ENCODE measurements at regions not wholly inside any gene's neighbourhood (a gene's known extent, or its start where the extent isn't known, plus 50 kb on each side); places are given as distances from the start of the nearest gene placed in this dataset.

DNA sequence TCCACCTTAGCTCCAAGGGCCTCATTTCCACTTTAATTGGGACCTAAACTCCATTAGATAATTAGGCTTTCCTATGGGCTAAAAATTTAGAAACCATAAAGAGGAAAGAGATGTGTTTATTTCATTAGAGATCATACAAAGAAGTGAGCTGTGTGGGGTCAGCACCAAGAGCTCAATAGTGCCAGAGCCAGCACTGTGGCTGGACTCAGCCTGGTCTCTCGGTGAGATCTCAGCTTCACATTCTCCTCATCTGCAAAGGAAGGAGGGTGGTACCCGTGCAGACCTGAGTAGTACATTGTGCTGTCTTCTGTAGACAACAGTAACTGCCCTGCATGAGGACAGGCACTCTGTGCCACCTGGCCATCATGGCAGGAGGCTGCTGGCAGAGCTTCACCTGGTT, 136.1 kb upstream of the EPB41L4A start:
- H3K27ac Mint-ChIP-seq, result no peak overlapping the region
- ATAC-seq, result no peak
- Histone ChIP-seq H3K27ac (ENCODE audit: low read depth) (no peak overlapping the region), H3F3A (replicated peaks; ENCODE audit: low read depth) (no peaks in the 10 kb centered on the region), H3K4me3 (no peak overlapping the region), H3K9me2 (ENCODE audit: insufficient read depth) (0 out of 2 replicates have a peak, but pooled peaks cover 7% of the 10 kb centered on the region), H3K4me1 (ENCODE audit: insufficient read depth) (no peaks in the 10 kb centered on the region), H4K20me1 (replicated peaks; ENCODE audit: insufficient read depth) (no peaks in the 10 kb centered on the region), H3K27me3 (ENCODE audit: insufficient read depth) (no peaks in the 10 kb centered on the region), H2AFZ (peak overlapping the region; percentile 14; the same call in 1 of the 2 replicates), H3K4me2 (no peak overlapping the region), H3K36me3 (ENCODE audit: insufficient read depth) (no peaks in the 10 kb centered on the region), H3K79me2 (replicated peaks; ENCODE audit: insufficient read depth) (no peaks in the 10 kb centered on the region)
- TF ChIP-seq EZH2phosphoT487 (IDR thresholded peaks at IDR 0.05; ENCODE audit: unreplicated experiment) (no peak), POLR2AphosphoS5 (IDR thresholded peaks at IDR 0.05; ENCODE audit: low read depth) (no peak)
- no peak for DNase-seq (ENCODE audit: low spot score)
- H3K9me3 Mint-ChIP-seq, result no peaks in the 10 kb centered on the region
- H3K27me3 Mint-ChIP-seq (ENCODE audit: insufficient read depth, low read depth, poor library complexity), result no peaks in the 10 kb centered on the region
- no peaks in the 10 kb centered on the region for H3K36me3 Mint-ChIP-seq (ENCODE audit: low read depth)
- no peaks in the 10 kb centered on the region; the same call in 1 of the 3 replicates for H3K4me1 Mint-ChIP-seq
- H3K4me3 Mint-ChIP-seq, result no peak overlapping the region

DNA sequence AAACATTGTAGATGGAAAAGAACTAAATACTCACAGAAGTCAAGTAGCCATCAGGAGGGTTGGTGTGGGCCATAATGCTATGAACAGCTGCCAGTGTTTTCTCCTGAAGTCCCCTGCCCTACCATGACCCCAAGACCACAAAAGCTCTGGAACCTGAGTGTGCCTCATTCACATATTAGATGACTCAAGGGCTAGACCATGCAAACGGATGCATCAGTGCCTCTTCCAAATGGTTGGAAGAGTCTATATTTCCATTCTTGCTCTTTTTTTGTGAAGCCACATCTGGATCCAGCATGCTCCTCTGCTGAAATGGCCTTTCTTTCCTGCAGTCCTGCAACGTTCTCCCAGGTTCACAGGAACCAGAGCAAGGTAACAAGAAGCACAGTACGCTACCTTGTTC, 136.6 kb upstream of the EPB41L4A start:
- no peaks in the 10 kb centered on the region for H3K36me3 ChIP-seq (ENCODE audit: insufficient read depth)
- H2AFZ ChIP-seq, result no peak overlapping the region; the same call in 1 of the 2 replicates
- H3K9me3 Mint-ChIP-seq, result no peaks in the 10 kb centered on the region
- H4K20me1 ChIP-seq (replicated peaks; ENCODE audit: insufficient read depth), result no peaks in the 10 kb centered on the region
- H3K9me2 ChIP-seq (ENCODE audit: insufficient read depth), result 0 out of 2 replicates have a peak, but pooled peaks cover 7% of the 10 kb centered on the region
- no peak overlapping the region for H3K4me2 ChIP-seq
- H3F3A ChIP-seq (replicated peaks; ENCODE audit: low read depth), result no peaks in the 10 kb centered on the region
- no peaks in the 10 kb centered on the region for H3K36me3 Mint-ChIP-seq (ENCODE audit: low read depth)
- no peaks in the 10 kb centered on the region for H3K27me3 ChIP-seq (ENCODE audit: insufficient read depth)
- H3K4me1 Mint-ChIP-seq, result no peaks in the 10 kb centered on the region; the same call in 1 of the 3 replicates
- H3K4me1 ChIP-seq (ENCODE audit: insufficient read depth), result no peaks in the 10 kb centered on the region
- no peak for ATAC-seq
- no peak overlapping the region for H3K4me3 Mint-ChIP-seq
- no peak overlapping the region for H3K4me3 ChIP-seq
- H3K27ac ChIP-seq (ENCODE audit: low read depth), result no peak overlapping the region
- H3K27ac Mint-ChIP-seq, result no peak overlapping the region
- no peaks in the 10 kb centered on the region for H3K27me3 Mint-ChIP-seq (ENCODE audit: insufficient read depth, low read depth, poor library complexity)
- DNase-seq (ENCODE audit: low spot score), result no peak
- H3K79me2 ChIP-seq (replicated peaks; ENCODE audit: insufficient read depth), result no peaks in the 10 kb centered on the region
- TF ChIP-seq ZNF114 (CRISPR knock-in tag; IDR thresholded peaks at IDR 0.05), result no peak
- TF ChIP-seq, protein P1, sequence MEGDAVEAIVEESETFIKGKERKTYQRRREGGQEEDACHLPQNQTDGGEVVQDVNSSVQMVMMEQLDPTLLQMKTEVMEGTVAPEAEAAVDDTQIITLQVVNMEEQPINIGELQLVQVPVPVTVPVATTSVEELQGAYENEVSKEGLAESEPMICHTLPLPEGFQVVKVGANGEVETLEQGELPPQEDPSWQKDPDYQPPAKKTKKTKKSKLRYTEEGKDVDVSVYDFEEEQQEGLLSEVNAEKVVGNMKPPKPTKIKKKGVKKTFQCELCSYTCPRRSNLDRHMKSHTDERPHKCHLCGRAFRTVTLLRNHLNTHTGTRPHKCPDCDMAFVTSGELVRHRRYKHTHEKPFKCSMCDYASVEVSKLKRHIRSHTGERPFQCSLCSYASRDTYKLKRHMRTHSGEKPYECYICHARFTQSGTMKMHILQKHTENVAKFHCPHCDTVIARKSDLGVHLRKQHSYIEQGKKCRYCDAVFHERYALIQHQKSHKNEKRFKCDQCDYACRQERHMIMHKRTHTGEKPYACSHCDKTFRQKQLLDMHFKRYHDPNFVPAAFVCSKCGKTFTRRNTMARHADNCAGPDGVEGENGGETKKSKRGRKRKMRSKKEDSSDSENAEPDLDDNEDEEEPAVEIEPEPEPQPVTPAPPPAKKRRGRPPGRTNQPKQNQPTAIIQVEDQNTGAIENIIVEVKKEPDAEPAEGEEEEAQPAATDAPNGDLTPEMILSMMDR (conservative IDR thresholded peaks at IDR 0.05; ENCODE audit: low read depth in 2 of 2), result no peak
- TF ChIP-seq EZH2 (IDR thresholded peaks at IDR 0.05; ENCODE audit: low read depth, unreplicated experiment), result no peak
- TF ChIP-seq, protein P2, sequence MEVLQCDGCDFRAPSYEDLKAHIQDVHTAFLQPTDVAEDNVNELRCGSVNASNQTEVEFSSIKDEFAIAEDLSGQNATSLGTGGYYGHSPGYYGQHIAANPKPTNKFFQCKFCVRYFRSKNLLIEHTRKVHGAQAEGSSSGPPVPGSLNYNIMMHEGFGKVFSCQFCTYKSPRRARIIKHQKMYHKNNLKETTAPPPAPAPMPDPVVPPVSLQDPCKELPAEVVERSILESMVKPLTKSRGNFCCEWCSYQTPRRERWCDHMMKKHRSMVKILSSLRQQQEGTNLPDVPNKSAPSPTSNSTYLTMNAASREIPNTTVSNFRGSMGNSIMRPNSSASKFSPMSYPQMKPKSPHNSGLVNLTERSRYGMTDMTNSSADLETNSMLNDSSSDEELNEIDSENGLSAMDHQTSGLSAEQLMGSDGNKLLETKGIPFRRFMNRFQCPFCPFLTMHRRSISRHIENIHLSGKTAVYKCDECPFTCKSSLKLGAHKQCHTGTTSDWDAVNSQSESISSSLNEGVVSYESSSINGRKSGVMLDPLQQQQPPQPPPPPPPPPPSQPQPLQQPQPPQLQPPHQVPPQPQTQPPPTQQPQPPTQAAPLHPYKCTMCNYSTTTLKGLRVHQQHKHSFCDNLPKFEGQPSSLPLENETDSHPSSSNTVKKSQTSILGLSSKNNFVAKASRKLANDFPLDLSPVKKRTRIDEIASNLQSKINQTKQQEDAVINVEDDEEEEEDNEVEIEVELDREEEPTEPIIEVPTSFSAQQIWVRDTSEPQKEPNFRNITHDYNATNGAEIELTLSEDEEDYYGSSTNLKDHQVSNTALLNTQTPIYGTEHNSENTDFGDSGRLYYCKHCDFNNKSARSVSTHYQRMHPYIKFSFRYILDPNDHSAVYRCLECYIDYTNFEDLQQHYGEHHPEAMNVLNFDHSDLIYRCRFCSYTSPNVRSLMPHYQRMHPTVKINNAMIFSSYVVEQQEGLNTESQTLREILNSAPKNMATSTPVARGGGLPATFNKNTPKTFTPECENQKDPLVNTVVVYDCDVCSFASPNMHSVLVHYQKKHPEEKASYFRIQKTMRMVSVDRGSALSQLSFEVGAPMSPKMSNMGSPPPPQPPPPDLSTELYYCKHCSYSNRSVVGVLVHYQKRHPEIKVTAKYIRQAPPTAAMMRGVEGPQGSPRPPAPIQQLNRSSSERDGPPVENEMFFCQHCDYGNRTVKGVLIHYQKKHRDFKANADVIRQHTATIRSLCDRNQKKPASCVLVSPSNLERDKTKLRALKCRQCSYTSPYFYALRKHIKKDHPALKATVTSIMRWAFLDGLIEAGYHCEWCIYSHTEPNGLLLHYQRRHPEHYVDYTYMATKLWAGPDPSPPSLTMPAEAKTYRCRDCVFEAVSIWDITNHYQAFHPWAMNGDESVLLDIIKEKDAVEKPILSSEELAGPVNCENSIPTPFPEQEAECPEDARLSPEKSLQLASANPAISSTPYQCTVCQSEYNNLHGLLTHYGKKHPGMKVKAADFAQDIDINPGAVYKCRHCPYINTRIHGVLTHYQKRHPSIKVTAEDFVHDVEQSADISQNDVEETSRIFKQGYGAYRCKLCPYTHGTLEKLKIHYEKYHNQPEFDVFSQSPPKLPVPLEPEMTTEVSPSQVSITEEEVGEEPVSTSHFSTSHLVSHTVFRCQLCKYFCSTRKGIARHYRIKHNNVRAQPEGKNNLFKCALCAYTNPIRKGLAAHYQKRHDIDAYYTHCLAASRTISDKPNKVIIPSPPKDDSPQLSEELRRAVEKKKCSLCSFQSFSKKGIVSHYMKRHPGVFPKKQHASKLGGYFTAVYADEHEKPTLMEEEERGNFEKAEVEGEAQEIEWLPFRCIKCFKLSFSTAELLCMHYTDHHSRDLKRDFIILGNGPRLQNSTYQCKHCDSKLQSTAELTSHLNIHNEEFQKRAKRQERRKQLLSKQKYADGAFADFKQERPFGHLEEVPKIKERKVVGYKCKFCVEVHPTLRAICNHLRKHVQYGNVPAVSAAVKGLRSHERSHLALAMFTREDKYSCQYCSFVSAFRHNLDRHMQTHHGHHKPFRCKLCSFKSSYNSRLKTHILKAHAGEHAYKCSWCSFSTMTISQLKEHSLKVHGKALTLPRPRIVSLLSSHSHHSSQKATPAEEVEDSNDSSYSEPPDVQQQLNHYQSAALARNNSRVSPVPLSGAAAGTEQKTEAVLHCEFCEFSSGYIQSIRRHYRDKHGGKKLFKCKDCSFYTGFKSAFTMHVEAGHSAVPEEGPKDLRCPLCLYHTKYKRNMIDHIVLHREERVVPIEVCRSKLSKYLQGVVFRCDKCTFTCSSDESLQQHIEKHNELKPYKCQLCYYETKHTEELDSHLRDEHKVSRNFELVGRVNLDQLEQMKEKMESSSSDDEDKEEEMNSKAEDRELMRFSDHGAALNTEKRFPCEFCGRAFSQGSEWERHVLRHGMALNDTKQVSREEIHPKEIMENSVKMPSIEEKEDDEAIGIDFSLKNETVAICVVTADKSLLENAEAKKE (CRISPR knock-in tag; IDR thresholded peaks at IDR 0.05), result no peak
- TF ChIP-seq, protein P3, sequence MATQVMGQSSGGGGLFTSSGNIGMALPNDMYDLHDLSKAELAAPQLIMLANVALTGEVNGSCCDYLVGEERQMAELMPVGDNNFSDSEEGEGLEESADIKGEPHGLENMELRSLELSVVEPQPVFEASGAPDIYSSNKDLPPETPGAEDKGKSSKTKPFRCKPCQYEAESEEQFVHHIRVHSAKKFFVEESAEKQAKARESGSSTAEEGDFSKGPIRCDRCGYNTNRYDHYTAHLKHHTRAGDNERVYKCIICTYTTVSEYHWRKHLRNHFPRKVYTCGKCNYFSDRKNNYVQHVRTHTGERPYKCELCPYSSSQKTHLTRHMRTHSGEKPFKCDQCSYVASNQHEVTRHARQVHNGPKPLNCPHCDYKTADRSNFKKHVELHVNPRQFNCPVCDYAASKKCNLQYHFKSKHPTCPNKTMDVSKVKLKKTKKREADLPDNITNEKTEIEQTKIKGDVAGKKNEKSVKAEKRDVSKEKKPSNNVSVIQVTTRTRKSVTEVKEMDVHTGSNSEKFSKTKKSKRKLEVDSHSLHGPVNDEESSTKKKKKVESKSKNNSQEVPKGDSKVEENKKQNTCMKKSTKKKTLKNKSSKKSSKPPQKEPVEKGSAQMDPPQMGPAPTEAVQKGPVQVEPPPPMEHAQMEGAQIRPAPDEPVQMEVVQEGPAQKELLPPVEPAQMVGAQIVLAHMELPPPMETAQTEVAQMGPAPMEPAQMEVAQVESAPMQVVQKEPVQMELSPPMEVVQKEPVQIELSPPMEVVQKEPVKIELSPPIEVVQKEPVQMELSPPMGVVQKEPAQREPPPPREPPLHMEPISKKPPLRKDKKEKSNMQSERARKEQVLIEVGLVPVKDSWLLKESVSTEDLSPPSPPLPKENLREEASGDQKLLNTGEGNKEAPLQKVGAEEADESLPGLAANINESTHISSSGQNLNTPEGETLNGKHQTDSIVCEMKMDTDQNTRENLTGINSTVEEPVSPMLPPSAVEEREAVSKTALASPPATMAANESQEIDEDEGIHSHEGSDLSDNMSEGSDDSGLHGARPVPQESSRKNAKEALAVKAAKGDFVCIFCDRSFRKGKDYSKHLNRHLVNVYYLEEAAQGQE (IDR thresholded peaks at IDR 0.05; ENCODE audit: unreplicated experiment), result no peak
- TF ChIP-seq, protein P4, sequence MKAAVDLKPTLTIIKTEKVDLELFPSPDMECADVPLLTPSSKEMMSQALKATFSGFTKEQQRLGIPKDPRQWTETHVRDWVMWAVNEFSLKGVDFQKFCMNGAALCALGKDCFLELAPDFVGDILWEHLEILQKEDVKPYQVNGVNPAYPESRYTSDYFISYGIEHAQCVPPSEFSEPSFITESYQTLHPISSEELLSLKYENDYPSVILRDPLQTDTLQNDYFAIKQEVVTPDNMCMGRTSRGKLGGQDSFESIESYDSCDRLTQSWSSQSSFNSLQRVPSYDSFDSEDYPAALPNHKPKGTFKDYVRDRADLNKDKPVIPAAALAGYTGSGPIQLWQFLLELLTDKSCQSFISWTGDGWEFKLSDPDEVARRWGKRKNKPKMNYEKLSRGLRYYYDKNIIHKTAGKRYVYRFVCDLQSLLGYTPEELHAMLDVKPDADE (IDR thresholded peaks at IDR 0.05), result no peak
- TF ChIP-seq ZNF331 (CRISPR knock-in tag; IDR thresholded peaks at IDR 0.05; ENCODE audit: low read depth), result no peak
- TF ChIP-seq STAT1 (IDR thresholded peaks at IDR 0.05; ENCODE audit: unreplicated experiment), result no peak

Measured in GM23338 (cell line).